Neutrophil (primary cell): ENCODE measurements at regions not wholly inside any gene's neighbourhood (a gene's known extent, or its start where the extent isn't known, plus 50 kb on each side); places are given as distances from the start of the nearest gene placed in this dataset.

Experiments
- H3K27ac ChIP-seq: fragments of 200-600 bp; sonication (generic); 2 replicates; pipeline ENCODE4 v1.5.1; 2016; ENCODE audit warnings: mild to moderate bottlenecking, moderate library complexity
- H3K27me3 ChIP-seq: fragments of 200-600 bp; sonication (generic); 2 replicates; pipeline ENCODE4 v1.6.0; 2016; ENCODE audit warnings: mild to moderate bottlenecking
- H3K36me3 ChIP-seq: fragments of 200-600 bp; sonication (generic); 2 replicates; pipeline ENCODE4 v1.5.1; 2017
- H3K4me1 ChIP-seq, 2 experiments: fragments of 200-600 bp in 1 of 2; sonication (generic) in 1 of 2; 1 replicate in 1 of 2; 2 replicates in 1 of 2; pipeline versions ENCODE4 v1.5.1 to v1.6.1; 2013 to 2016; ENCODE audit warnings: low read depth in 1 of 2, low read length in 1 of 2, mild to moderate bottlenecking in 1 of 2, moderate library complexity in 1 of 2; ENCODE audit not compliant: control insufficient read depth in 1 of 2, insufficient read depth in 1 of 2
- H3K4me3 ChIP-seq, 2 experiments: fragments of 200-600 bp in 1 of 2; sonication (generic) in 1 of 2; 1 replicate in 1 of 2; 2 replicates in 1 of 2; pipeline ENCODE4 v1.5.1; 2013 to 2016; ENCODE audit warnings: low read depth in 1 of 2, low read length in 1 of 2, mild to moderate bottlenecking in 1 of 2, moderate library complexity in 1 of 2
- H3K9me3 ChIP-seq: fragments of 200-600 bp; sonication (generic); 2 replicates; pipeline ENCODE4 v1.5.1; 2016
- CTCF ChIP-seq: fragments of 200-600 bp; sonication (generic); IDR thresholded peaks from 2 replicates; pipeline ENCODE4 v1.5.1; 2016; ENCODE audit warnings: antibody characterized with exemption

GRCh38 chr7:113812591-113813255 lies 106.1 kb downstream of the PPP1R3A start:
- H3K4me3 ChIP-seq, result no peak overlapping the region
- no peaks in the 10 kb centered on the region for H3K36me3 ChIP-seq
- no peaks in the 10 kb centered on the region for H3K27me3 ChIP-seq
- no peaks in the 10 kb centered on the region for H3K4me1 ChIP-seq
- no peaks in the 10 kb centered on the region for H3K9me3 ChIP-seq
- H3K27ac ChIP-seq, result no peak overlapping the region
- TF ChIP-seq CTCF, result no peak

- Histone ChIP-seq H3K27me3 (no peaks in the 10 kb centered on the region), H3K4me1 (no peaks in the 10 kb centered on the region), H3K9me3 (no peaks in the 10 kb centered on the region), H3K27ac (no peak overlapping the region), H3K36me3 (no peaks in the 10 kb centered on the region), H3K4me3 (no peak overlapping the region)
- no peak for TF ChIP-seq CTCF
Measured at GRCh38 chr7:113810080-113810744, 108.6 kb downstream of the PPP1R3A start.

GRCh38 chr7:113809581-113809980 lies 109.2 kb downstream of the PPP1R3A start:
- no peaks in the 10 kb centered on the region for H3K4me1 ChIP-seq
- no peak overlapping the region for H3K4me3 ChIP-seq
- no peaks in the 10 kb centered on the region for H3K36me3 ChIP-seq
- H3K27ac ChIP-seq, result no peak overlapping the region
- H3K9me3 ChIP-seq, result no peaks in the 10 kb centered on the region
- H3K27me3 ChIP-seq, result no peaks in the 10 kb centered on the region
- TF ChIP-seq CTCF, result no peak

GRCh38 chr7:113806633-113807327 lies 112.0 kb downstream of the PPP1R3A start:
- H3K27ac ChIP-seq, result no peak overlapping the region
- no peak for TF ChIP-seq CTCF

GRCh38 chr7:113805976-113806375 lies 112.8 kb downstream of the PPP1R3A start:
- Histone ChIP-seq H3K27ac (no peak overlapping the region), H3K4me3 (no peak overlapping the region), H3K4me1 (no peaks in the 10 kb centered on the region), H3K27me3 (no peaks in the 10 kb centered on the region), H3K9me3 (no peaks in the 10 kb centered on the region), H3K36me3 (no peaks in the 10 kb centered on the region)
- TF ChIP-seq CTCF, result no peak

More at GRCh38 chr7:113806633-113807327, 112.0 kb downstream of the PPP1R3A start:
- Histone ChIP-seq H3K9me3 (no peaks in the 10 kb centered on the region), H3K36me3 (no peaks in the 10 kb centered on the region), H3K27me3 (no peaks in the 10 kb centered on the region), H3K4me3 (no peak overlapping the region), H3K4me1 (no peaks in the 10 kb centered on the region)
